GM12864 (cell line): ENCODE measurements at regions not wholly inside any gene's neighbourhood (a gene's known extent, or its start where the extent isn't known, plus 50 kb on each side); places are given as distances from the start of the nearest gene placed in this dataset.
A peak's percentile ranks its signal among the peaks of the same experiment; 100 is the strongest.

Experiments
- DNase-seq: peaks from one replicate; pipeline ENCODE4 v3.0.0-alpha.2; 2011; ENCODE audit warnings: low read depth
- H3K4me3 ChIP-seq: 2 replicates; pipeline ENCODE4 v1.5.1; 2011; ENCODE audit warnings: mild to moderate bottlenecking, low read depth, low read length, control low read depth
- TF ChIP-seq, protein P1 (sequence below): IDR thresholded peaks from 2 replicates; pipeline ENCODE4 v1.5.1; 2011; ENCODE audit warnings: low read depth, mild to moderate bottlenecking, moderate library complexity, low read length, control low read depth, inconsistent platforms; ENCODE audit errors: missing control alignments

DNA sequence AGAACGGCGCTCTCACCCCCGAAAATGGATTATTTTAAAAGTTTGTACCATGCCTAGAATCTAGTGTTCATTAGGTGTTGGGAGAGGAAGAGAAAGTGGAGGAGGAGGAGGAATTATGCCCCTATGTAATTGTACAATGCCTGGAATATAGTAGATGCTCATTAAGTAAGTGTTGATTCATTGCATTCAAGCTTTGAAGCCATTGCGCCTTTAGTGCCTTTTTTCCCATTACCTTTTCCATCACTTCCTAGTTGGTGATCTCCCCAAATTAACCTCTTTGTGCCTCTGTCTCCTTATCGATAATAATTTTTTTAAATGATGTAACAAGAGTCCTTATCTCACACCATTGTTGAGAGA lies 220.7 kb upstream of the PRICKLE2 start:
- TF ChIP-seq, protein P1, sequence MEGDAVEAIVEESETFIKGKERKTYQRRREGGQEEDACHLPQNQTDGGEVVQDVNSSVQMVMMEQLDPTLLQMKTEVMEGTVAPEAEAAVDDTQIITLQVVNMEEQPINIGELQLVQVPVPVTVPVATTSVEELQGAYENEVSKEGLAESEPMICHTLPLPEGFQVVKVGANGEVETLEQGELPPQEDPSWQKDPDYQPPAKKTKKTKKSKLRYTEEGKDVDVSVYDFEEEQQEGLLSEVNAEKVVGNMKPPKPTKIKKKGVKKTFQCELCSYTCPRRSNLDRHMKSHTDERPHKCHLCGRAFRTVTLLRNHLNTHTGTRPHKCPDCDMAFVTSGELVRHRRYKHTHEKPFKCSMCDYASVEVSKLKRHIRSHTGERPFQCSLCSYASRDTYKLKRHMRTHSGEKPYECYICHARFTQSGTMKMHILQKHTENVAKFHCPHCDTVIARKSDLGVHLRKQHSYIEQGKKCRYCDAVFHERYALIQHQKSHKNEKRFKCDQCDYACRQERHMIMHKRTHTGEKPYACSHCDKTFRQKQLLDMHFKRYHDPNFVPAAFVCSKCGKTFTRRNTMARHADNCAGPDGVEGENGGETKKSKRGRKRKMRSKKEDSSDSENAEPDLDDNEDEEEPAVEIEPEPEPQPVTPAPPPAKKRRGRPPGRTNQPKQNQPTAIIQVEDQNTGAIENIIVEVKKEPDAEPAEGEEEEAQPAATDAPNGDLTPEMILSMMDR: no peak
- DNase-seq: no peak
- H3K4me3 ChIP-seq: no peak overlapping the region

DNA sequence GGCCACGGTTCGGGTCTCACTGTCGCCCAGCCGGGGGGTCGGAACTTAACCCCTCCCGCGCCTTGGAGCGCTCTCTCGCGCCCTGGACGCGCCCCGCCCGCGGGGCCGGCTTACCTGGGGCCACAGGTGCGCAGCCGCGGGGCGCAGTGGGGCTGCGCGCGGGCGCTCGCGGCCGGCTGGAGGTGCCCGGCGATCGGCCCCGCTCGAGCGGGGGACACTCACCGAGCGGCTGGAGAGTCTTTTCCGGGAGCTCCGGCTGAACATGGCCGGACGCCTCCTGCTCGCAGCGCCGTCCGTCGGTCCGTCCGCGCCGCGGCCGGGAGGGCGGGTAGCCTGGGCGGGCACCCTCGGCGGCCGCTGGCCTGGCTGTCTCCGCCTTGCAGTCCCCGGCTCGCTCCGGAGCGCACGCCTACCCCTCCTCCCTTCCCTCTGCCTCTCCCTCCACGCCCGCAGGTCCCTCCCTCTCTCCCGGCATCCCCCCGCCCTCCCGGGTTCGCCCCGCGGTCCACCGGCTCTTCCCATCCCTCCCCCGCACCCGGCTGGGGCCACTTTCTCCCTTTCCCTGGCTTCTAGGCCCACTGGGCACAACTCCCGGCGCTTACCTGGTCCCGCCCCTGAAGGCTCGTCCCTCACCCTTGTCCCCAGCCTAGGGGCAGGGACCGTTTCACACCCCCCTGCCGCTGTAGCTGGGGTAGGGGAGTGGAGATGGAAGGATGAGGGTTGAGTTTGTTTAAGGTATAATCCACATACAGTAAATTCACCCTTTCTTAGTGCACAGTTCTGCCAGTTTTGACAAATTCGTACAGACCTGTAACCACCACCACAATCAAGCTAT lies 220.1 kb upstream of the PRICKLE2 start:
- peak overlapping the region; percentile 37 for H3K4me3 ChIP-seq
- TF ChIP-seq, protein P1: no peak
- no peak for DNase-seq

DNA sequence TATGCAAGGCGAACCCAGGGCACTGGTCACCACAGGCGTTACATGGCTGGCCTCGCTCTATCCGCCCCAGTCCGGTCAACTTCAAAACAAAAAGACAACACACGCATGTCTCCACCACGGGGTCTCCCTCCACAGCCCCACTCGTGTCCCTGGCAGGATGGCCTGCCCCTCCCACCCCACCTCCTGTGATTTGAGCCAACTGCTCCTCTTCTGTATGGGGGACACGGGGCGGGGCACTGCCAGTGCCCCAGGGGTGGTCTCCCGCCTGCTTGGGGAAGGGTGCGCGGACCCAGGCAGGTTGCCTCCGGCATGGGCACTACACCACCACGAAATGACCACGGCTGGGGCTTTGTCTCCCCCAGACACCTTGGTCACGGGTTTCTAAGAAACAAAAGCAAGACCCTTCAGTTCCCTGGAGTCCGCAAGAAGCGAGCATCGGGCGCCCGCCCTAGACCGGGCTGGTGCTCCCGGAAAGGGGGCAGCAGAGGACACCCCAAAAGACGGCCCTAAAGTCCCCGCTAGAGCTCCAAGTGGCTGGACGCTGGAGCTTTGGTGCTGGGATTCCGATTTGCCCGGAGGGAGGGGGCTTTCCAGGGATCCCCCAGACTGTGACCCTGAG lies 219.3 kb upstream of the PRICKLE2 start:
- no peak for DNase-seq
- TF ChIP-seq, protein P1: no peak
- H3K4me3 ChIP-seq: peak overlapping the region; percentile 37

DNA sequence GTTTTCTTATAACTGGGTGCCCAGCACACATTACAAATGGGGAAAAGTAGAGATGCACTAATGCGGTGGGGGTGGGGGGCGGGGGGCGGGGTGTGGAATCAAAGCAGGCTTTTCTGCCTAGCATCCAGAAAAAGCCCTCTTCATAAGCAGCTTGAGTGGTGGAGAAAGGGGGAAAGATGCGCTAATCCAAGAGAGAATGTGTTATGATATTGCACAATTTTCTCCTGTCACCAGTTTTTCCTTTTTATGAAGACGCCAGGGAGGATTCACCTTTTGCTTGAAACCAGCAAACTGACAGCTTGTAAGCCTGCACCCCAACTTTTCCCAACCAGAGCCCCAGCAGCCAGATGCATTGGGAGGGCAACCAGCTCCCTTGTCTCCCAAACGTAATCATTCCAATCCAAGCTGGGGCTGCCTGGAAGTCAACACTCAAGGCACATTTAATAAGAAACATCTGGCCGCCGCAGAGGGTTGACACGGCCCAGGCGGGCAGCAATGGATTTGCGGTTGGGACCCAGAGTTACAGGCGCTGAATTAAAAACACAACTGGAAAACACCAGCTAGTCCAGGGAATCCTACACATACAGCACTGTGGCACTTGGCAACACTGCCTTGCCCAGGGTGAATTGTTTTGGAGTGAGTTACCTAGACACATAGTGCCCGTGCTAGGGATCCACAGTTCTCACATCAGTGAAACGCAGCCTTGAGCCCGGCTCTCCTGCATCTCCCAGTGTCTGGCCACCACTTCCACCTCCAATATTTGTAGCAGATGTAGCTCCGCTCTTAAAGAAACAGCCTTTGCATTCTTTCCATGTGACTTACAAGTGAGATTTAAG lies 218.5 kb upstream of the PRICKLE2 start:
- no peak overlapping the region for H3K4me3 ChIP-seq
- TF ChIP-seq, protein P1: no peak
- no peak for DNase-seq

DNA sequence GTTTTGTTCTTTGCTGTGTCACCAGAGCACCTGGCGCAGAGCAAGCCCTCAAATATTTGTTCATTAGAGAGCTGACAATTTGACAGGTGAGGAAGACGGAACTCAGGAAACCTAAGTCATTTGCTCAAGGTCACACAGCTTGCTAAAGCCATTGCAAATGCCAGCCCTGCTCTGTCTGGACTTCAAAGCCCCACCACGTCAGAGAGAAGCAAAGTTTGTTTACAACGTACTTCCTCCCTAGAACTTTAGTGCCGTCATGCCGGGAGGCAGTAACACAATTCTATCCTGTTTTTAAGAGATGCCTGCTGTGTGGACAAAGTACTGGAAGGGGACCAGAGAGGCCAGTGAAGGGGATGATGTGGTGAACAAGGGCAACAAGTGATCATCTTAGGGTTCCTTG lies 216.6 kb upstream of the PRICKLE2 start:
- DNase-seq: no peak
- H3K4me3 ChIP-seq: no peak overlapping the region
- TF ChIP-seq, protein P1: no peak

DNA sequence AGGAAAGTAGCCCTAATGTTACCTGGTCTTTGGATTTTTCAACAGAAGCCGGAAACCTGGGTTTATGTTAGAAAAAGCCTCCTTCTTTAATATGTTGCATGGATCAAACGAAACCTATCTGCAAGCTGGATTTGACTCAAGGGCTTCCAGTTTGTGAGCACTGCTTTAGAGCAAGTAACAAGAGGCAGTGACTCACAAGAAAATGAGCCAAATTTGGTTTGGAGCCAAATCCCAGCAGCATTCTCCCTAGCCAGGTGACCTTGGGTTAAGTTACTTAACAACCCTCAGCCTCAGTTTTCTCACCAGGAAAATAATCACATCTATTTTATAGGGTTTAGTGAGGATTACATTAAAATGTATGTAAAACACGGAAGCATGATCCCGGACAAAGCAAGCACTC lies 215.2 kb upstream of the PRICKLE2 start:
- H3K4me3 ChIP-seq: no peak overlapping the region
- DNase-seq: no peak
- TF ChIP-seq, protein P1: no peak
